ENCODE measurements at regions not wholly inside any gene's neighbourhood (a gene's known extent, or its start where the extent isn't known, plus 50 kb on each side); places are given as distances from the start of the nearest gene placed in this dataset.

DNA sequence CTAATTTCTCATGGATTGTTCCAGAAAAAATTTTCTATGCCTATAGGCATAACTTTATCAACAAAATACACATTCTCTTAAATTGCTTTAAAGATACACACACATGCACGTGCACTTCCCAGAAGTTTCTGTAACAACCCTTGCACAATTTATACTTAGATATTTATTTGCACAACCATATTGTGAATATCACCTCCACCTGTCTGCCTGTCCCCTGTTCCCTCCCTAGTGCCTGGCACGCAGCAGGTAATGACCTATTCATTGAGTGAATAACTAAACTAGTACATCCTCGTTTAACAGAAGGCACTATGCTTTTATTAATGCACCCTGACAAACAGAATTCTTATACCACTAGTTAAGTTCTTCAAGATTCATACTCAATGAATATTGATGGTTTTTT is 198.9 kb downstream of the BCAS1 start:
- intact Hi-C loops (cut with DNase I; ENCODE audit: low total_unique reads) = no loop called here
- DNase-seq (ENCODE audit: low spot score in 2 of 2) = no peak
- Histone ChIP-seq H3K4me3 (no peak overlapping the region), H3K9me3 (no peaks in the 10 kb centered on the region), H3K4me1 (peaks cover 6 to 15% of the 10 kb centered on the region in 2 donors), H3K27ac (peak overlapping the region in 1 of 2 donors; percentile 45), H3K27me3 (no peaks in the 10 kb centered on the region), H3K36me3 (no peaks in the 10 kb centered on the region)
- TF ChIP-seq, protein P1, sequence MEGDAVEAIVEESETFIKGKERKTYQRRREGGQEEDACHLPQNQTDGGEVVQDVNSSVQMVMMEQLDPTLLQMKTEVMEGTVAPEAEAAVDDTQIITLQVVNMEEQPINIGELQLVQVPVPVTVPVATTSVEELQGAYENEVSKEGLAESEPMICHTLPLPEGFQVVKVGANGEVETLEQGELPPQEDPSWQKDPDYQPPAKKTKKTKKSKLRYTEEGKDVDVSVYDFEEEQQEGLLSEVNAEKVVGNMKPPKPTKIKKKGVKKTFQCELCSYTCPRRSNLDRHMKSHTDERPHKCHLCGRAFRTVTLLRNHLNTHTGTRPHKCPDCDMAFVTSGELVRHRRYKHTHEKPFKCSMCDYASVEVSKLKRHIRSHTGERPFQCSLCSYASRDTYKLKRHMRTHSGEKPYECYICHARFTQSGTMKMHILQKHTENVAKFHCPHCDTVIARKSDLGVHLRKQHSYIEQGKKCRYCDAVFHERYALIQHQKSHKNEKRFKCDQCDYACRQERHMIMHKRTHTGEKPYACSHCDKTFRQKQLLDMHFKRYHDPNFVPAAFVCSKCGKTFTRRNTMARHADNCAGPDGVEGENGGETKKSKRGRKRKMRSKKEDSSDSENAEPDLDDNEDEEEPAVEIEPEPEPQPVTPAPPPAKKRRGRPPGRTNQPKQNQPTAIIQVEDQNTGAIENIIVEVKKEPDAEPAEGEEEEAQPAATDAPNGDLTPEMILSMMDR (IDR thresholded peaks at IDR 0.05) = no peak
- TF ChIP-seq POLR2A (IDR thresholded peaks at IDR 0.05) (no peak), POLR2AphosphoS5 (IDR thresholded peaks at IDR 0.05) (no peak)

DNA sequence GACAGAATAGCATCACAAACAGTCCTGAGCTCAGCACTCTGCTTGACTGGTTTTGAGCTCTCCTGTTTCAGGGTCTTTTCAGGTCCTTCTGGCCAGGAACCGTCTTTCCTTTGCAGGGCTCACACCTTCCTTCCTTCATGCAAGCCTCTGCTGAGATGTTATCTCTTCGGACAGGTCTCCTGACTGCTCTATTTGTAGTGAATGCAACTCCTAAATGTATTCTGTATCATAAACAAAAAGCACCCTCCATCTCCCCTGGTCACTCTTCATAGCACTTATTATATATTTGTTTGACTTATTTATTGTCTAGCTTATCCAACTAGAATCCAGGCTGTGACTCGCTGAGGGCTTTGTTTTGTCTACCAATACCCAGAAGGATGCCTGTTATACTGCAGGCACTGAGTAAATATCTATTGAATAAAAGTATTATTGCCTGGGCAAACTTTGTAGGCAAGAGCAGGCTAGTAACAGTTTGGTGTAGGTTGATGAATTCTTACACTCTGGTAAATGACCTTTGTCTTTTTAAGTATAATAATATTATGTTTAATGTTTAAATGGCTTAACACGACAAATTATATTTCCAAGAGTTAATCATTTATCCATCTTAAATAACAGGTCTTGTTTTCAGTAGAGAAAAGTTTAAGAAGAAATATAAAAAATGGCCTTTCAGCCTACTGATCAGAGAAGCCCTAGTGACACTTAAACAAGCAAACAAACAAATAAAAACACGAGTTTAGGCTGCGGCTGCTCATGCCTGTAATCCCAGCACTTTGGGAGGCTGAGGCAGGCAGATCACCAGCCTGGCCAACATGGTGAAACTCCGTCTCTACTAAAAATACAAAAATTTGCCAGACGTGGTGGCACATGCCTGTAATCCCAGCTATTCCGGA is 199.7 kb downstream of the BCAS1 start:
- no peak for DNase-seq (ENCODE audit: low spot score in 2 of 2)
- Histone ChIP-seq H3K27me3 (no peaks in the 10 kb centered on the region), H3K9me3 (no peaks in the 10 kb centered on the region), H3K27ac (peak overlapping the region in 1 of 2 donors; percentile 77), H3K4me1 (peaks cover 6 to 15% of the 10 kb centered on the region in 2 donors), H3K4me3 (no peak overlapping the region), H3K36me3 (no peaks in the 10 kb centered on the region)
- intact Hi-C loops (cut with DNase I; ENCODE audit: low total_unique reads) = no loop called here
- TF ChIP-seq, protein P1 (IDR thresholded peaks at IDR 0.05) = no peak
- TF ChIP-seq POLR2AphosphoS5 (IDR thresholded peaks at IDR 0.05) (no peak), POLR2A (IDR thresholded peaks at IDR 0.05) (no peak)

DNA sequence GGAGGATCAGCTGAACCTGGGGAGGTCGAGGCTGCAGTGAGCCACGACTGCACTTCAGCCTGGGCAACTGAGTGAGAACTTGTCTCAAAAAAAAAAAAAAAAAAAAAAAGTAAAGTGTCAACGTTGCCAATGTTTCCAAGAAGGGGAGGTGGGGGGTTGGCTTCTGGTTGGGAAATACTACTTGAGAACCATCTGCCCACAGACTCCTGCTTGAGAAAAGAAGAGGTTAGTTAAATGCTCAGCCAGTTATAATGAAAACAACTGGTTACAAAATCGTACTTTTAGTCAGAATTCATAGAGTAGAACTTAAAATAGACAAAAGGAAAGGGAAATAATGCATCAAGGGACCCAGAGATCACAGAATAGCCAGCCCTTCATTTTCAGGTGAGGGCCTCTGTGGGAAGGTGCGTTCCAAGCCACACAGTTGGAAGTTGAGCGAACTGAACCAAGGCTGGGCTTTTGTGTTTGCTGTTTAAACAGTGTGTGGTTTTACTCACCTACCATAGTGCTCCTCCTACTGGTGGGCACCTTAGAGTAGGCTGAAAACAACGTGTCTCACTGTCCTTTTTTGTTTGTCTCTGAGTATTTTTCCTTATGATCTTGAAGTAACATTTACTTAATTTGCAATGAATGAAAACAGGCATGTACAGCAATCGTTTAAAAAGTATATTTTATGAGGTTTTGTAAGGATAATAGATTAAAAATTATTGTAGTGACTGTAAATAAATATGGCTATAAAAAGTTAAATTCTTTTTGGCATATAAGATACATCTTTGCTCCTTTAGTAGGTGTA is 200.7 kb downstream of the BCAS1 start:
- Histone ChIP-seq H3K36me3 (no peaks in the 10 kb centered on the region), H3K27me3 (no peaks in the 10 kb centered on the region), H3K27ac (peak overlapping the region; percentile 46 to 77), H3K4me1 (peaks cover 8 to 15% of the 10 kb centered on the region in 2 donors), H3K9me3 (no peaks in the 10 kb centered on the region), H3K4me3 (no peak overlapping the region)
- intact Hi-C loops (cut with DNase I; ENCODE audit: low total_unique reads) = no loop called here
- peak; percentile 66 to 71 for DNase-seq (ENCODE audit: low spot score in 2 of 2)
- TF ChIP-seq POLR2A (IDR thresholded peaks at IDR 0.05) (no peak), POLR2AphosphoS5 (IDR thresholded peaks at IDR 0.05) (peak in 2 of 3 donors; percentile 63 to 65)
- TF ChIP-seq, protein P1 (IDR thresholded peaks at IDR 0.05) = peak; percentile 82 to 94 (median 86)

DNA sequence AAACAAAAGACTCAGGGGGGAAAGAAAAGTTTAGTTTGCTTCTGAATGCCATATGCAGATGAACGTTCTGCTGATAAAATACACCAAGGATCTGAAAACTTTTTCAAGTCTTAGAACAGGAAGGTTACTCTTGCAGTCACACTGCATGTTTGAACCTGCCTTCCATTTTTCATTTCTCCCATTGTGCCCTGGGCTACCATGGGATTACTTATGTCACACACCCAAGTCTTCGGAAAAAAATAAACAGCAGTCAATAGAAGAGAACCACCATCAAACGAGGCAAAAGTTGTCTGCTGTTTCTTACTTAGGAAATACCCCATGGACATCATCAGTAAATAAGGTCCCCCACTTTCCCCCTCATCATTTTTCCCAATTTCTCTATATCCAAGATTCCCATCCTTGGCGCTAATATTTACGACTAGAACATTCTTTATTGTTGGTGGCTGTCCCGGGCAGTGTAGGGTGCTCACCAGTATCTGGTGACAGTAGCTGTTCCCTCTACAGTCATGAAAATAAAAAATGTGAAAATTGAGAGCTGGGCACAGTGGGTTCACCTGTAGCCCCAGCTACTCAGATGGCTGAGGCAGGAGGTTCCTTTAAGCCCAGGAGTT is 202.5 kb downstream of the BCAS1 start:
- Histone ChIP-seq H3K27me3 (no peaks in the 10 kb centered on the region), H3K4me3 (no peak overlapping the region), H3K4me1 (peaks cover 8 to 15% of the 10 kb centered on the region in 2 donors), H3K9me3 (no peaks in the 10 kb centered on the region), H3K36me3 (no peaks in the 10 kb centered on the region), H3K27ac (peak overlapping the region; percentile 89 to 97)
- DNase-seq (ENCODE audit: low spot score in 2 of 2) = no peak
- intact Hi-C loops (cut with DNase I; ENCODE audit: low total_unique reads) = no loop called here
- TF ChIP-seq, protein P1 (IDR thresholded peaks at IDR 0.05) = no peak
- no peak for TF ChIP-seq POLR2A (IDR thresholded peaks at IDR 0.05)
- no peak for TF ChIP-seq POLR2AphosphoS5 (IDR thresholded peaks at IDR 0.05)

All from breast epithelium (tissue), 4 donors.